HG03442 (cell line): ENCODE measurements at regions not wholly inside any gene's neighbourhood (a gene's known extent, or its start where the extent isn't known, plus 50 kb on each side); places are given as distances from the start of the nearest gene placed in this dataset.
"Not testable (repeated sequence)": the region's sequence is repeated elsewhere in the genome, so short reads cannot be mapped to it uniquely, and the experiment has no call there.

Experiments
- ATAC-seq: cut with Tn5 transposase; IDR thresholded peaks from one replicate; pipeline ENCODE4 v1.9.1; 2021; ENCODE audit warnings: mild to moderate bottlenecking, moderate library complexity; ENCODE audit not compliant: unreplicated experiment

DNA sequence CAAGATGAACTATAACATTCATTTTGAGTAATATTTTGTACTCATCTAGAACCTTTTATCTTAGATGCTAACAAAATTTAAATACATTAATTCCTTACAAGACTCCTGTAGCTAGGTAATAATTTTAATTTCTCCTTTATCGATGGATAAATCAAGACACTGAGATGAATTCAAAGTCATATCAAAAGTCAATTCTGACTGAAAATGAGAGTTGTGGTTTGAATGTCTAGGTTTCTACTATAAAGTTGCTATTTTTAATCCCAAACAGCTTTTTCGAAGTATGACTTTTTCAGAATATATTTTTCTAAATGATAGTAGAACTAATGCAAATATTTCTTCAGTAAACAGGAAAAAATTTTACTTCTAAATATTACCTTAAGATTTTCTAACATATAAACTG lies 491.7 kb upstream of the FAM174A start:
- ATAC-seq: no peak

DNA sequence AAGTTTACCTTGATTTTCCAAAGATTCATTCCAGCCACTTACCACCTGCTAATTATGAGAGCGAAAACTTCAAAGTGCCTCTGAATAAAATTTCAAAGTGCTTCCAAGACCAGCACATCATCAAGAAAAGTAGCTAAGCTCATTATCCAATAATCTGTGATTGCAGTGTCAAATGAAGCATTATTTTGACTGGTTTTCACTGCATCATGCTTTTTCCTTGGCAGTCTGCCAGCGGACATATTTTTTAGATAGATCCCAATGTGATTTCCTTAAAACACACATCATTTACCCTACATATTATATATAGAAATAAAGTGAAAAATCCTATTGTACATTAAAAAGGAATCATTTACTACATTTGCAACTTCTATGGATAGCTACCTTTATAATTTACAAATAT lies 508.6 kb upstream of the FAM174A start:
- ATAC-seq: no peak

DNA sequence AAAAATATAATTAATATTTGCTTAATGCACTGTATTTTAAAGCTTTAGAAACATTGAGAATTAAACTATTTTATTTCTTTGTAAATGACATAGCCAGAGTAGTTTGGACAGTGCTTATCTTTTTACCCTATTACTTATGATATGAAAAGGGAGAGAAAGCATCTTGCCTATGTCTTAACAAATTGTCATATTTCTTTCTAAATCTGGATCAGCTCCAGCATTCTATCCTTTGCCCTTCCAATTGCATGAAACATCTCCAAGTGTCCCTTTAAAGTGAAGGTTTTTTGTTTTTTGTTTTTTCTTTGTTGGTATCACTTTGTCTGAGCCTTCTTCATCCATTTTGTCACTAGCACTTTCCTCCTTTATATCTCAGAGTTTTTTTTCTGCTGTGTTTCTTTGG lies 511.6 kb upstream of the FAM174A start:
- no peak for ATAC-seq

DNA sequence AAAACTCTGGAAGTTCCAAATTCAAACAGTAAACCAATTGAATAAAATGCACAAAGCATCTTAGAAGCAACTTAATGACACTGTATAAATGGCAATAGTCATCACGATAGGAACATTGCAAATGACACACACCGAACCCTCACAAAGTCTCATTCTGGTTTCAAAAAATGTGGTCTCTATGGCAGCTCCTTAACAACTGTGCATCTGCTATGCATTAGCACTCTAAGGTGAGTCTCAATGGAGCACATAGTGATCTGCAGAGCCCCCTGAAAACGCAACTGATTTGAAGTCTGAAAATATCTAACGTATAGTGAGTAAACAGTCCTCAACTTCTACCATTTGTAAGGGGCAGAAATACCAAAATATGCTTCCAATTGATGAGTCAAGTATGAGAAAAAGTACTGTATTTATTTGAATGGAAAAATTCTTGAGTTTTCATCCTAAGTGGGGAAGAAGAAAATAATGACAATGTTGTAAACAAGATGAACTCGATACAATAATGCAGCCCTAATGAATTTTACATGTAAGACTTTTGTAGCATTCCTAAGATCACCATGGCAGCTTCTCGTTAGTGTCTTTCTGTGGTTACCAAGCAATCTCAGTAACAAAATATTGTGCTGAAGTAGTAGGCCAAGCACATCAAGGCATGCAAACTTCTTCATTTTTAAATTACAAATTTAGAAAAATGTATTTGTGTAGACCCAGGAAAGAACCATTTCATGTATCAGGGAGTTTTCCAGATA lies 517.5 kb upstream of the FAM174A start:
- no peak for ATAC-seq

DNA sequence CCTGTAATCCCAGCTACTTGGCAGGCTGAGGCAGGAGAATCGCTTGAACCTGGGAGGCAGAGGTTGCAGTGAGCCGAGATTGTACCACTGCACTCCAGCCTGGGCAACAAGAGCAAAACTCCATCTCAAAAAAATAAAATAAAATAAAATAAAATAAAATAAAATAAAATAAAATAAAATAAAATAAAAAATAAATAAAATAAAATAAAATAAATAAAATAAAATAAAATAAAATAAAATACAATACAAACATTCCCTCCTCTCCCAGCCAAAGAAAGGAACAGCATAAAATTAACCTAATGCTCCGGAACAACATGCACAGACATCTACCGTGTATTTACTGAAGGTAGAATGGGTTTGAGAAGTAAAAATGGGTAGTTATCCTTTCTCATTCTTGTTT lies 521.9 kb upstream of the FAM174A start:
- ATAC-seq: not testable (repeated sequence)

DNA sequence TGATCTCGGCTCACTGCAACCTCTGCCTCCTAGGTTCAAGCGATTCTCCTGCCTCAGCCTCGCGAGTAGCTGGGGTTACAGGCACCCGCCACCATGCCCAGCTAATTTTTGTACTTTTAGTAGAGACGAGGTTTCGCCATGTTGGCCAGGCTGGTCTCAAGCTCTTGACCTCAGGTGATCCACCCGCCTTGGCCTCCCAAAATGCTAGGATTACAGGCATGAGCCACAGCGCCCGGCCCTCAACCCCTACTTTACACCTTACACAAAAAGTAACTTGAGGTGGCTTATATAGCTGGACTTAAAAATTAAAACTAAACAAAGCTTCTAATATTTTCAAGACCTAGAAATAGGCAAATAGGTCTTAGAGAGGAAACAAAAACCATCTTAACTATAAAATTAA lies 524.0 kb upstream of the FAM174A start:
- ATAC-seq: not testable (repeated sequence)

DNA sequence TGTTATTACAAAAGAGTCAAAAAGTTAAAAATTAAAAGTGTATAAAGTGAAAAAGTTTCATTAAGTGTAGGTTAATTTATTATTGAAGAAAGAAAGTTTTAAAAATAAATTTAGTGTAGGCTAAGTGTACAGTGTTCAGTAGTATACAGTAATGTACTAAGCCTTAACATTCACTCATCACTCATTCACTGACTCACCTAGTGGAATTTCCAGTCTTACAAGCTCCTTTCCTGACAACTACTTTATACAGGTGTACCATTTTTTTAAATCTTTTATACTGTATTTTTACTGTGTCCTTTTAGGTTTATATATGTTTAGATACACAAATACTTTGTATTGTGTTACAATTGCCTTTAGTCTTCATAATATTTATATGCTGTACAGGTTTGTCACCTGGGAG lies 530.2 kb upstream of the FAM174A start:
- ATAC-seq: no peak

DNA sequence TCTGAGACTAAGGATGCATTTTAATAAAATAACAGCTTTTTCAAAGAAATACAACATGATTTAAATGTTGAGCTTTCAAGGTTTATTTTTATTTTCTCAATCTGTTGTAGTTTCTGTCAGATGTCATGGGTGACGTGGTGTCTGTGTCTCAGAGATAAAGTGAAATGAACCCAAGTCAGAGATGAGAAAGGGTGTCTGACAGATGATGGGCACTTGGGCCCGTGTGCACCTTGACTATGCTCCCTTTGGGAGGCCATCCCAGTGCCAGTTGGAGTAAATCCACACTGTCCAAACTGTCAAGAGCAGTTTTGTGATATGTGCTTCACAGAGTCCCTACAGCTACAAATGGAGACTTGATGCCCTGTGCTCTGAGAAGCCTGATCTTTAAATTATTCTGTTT lies 536.9 kb upstream of the FAM174A start:
- ATAC-seq: no peak

DNA sequence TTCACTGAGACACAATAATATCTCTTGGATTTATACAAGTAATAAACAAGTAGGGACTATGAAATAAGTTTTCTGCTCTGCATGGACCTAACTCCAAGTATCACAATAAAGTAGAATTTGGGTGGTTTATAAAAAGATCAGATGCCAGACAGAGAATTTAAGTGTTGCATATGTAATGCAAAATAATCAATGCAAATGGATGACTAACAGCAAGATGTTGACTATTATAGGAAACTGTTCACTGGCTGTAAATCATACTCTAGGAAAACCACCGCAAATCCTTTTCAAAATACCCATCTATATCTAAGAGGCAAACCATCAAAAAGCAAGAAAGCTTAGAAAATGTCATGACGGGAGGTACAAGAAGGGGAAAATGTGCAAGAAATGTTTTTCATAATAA lies 539.8 kb upstream of the FAM174A start:
- ATAC-seq: no peak

DNA sequence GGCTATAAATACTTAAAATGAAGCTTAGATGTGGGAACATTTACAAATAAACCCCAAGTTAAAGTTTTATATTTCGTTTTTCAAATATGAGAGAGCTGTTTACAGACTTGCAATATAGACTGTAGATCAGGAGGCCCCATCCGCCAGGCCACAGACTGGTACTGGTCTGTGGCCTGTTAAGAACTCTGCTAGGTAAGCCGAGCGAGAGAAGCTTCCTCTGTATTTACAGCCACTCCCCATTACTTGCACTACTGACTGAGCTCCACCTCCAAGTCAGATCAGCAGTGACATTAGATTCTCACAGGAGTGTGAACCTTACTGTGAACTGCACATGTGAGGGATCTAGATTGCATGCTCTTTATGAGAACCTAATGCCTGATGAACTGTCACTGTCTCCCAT lies 561.4 kb upstream of the FAM174A start:
- ATAC-seq: no peak

DNA sequence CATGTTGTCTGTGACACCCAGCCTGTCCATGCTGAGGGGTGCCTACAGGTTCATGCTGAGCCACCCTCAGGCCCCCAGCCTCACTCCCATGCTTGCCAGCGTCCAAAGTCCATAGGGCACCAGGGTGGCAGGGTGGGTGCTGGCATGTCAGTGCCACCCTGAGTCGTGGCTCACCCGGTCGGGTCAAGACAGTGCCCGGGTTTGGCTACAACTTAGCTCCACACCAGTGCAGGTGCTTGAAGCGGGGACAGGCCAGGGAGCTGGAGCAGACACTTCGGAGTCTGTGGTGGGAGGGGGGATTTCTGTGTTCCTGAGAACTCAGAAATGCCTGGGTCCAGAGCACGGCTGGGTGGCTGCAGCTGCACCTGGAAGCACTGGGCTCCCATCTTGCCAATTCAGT lies 579.2 kb upstream of the FAM174A start:
- ATAC-seq: no peak

DNA sequence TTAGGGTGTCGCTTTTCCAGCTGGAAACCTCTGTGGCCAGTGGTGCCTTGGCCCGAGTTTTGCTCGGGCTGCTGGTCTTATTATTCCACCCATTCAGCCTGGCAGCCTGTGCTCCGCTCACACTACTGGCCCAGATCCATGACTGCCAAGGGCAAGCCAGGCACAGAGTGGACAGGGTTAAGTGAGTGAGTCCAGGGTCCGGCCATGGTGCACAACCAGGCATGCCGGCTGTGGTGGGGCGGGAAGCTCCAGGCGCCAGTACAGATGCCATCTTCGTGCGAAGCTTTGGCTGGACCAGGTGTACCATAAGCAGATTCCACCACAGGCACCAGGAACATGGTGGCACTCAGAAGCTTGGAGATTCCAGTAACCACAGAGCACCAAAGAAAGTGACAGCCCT lies 580.2 kb upstream of the FAM174A start:
- no peak for ATAC-seq

DNA sequence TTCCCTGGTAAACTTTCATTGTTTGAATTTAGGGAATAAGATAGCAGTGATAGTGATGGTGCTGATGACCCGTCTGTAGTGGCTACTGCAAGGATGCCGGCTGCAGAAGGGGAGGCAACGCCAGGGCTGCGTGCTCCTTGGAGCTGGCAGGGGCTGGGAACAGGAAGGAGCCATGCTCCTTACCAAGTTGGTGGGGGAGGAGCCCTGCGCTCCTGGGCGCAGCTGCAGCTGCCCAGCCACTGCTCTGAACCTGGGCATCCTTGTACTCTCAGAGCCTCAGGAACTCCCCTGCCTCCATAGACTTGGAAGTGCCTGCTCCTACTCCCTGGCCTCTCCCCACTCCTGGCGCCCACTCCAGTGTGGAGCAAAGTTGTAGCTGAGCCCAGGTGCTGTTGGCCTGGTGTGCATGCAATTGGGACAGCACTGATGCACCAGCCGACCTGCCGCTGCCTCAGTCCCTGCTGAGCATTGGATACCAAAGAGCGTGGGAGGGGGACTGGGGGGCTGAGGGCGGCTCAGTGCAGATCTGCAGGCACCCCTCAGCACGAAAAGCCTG lies 585.1 kb upstream of the FAM174A start:
- ATAC-seq: no peak

DNA sequence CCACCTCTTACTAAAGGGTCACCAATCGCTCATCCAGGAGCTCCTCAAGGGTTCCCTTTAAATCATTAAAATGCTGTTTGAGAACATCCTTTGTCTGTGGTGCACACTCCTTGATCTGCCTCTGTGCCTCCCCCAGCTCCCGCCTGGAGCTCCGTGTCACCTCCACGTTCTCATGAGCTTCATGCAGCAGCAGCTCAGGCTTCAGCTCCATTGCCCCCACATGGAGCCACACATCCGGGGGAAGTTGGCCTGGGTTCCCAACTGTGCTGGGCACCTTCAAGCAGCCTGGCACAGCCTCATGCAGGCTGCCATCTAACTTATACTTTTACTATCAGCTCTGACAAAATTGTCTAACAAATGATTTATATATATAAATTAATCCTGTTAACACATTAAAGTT lies 585.8 kb upstream of the FAM174A start:
- no peak for ATAC-seq

DNA sequence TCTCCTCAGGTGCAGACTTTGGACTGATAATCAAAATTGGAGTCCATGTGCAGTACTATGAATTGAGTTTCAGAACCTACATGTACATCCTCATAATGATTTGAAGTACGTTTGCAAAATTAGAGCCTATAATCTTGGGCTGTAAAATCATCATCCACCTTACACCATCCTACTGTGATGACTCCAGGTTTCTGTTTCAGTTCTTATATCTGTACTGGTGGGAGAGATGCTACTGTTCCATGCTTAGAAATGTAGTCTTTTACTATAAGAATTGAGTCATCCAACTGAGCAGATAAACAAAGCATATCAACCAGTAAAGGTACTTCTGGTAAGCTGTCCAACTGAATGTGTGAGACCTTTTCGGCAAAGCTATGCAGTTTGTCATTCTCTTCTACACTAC lies 586.3 kb upstream of the FAM174A start:
- no peak for ATAC-seq

DNA sequence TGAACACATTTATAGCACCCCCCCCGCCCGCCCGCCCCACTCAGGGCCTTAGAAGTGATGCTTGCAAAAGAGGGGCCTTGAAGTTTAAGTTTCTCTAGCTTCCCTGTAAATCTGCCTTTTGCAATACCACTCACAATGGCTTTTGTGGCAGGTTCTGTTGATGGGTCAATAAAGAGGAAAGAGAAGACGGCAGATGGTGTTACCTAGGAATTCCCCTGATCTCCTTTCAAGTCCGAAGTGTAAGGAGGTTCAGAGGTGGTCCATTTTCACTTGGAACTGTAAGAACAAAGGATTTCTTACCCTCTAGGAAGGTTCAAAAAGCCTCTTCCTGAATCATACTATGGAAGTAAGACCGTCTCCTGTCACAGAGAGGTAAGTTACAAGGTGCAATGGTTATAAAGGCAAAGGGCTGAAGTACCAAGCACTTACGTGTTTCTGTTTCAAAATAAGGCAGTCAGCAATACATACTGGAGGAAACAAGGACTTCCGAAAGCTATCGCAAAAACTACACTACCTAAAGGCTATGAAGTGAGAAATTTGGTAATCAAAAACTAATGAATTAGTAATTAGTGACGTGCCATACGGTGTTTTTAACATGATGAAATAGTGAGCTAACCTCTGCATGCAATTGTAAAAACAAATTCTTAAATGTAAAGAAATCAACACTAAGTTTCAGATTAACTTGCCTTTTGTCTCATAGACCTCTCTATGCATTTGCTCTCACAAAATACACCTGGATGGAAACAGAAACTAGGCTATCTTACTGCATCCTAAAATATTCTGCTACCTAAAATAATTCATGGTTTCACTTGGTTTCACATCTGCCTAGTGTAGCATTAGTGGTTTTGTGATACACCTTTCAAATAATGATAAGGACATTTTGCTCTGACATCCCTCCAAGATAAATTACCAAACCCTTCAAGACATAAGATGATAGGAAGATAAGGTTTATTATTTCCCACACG lies 589.4 kb upstream of the FAM174A start:
- no peak for ATAC-seq

DNA sequence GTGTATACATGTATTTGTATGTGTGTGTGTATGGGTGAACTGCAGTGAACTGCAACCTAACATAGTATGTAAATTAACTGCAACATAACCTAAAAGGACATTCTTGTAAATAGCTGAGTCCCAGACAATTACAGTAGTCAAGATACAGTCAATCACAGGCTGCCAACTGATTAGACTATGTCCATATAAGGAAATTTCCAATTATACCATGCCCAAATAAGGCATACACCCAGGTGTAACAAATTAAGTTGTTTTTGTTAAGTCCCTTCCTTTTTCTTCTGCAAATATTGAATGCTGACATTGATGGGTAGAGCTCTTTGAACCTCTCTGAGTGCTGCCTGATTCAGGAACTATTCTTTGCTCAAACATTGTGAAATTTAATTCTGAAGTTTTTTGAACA lies 594.6 kb upstream of the FAM174A start:
- no peak for ATAC-seq

DNA sequence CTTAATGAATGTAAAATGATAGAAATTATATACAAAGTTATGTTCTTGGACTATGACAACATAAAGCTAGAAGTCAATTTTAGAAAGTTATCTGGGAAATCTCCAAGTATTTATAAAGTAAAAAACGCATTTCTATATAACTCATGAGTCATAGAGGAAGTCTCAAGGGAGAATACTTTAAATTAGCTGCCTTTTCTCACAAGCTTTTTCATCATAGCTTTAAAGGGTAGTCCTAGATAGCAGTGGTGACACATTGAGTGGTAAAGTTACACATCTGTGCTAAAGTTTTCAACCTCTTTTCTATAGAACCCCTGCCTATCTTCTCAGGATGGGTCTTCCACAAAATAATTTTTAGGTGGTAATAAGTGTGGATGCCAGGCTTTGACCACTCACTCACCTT lies 598.3 kb upstream of the FAM174A start:
- no peak for ATAC-seq

DNA sequence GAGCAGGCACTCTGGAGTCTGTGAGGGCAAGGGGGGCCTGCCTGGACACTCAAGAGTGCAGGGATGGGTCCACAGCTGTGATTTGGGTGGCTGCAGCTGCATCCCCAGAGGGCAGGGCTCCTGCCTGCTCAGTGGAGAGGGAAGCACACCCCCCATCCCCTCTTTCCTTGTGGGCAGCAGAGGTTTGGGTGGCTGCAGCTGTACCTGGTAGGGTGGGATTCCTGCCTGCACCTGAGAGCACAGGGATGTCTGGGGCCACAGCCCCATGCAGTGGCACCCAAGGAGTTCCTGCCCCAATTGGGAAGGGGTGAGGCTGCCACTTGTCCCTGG lies 605.4 kb upstream of the FAM174A start:
- no peak for ATAC-seq

DNA sequence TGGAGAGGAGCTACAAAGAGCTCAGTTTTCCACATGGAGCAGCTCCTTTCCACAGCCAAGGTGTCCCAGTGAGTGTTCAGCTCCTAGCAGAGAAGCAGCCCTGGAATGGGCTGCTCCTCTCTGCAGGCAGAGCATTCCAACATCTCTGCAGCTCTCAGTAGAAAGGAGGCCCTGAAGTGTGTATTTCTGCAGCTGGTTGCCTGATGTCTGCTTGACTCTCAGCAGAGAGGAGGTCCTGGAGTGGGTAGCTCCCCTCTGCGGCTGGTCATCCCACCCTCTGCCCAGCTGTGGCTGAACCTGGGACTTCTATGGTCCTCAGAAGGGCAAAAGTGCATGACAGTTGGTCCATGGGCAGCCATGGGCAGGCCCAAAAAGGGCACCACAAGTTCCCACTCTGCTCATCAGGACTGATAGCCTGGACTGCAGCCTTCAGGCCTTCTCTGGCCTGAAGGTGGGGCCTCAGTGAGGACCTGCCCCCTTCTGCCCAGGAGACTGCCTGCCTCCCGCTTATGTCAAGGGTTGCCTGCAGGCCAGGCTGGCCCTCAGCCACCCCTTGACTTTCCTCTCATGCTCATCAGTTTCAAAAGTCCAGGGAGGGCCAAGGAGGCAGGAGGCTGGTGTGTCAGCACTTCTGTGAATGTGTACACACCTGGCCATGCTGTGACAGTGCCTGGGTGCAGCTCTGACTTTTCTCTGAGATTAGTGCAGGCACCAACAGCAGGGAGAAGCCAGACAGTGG lies 605.9 kb upstream of the FAM174A start:
- ATAC-seq: no peak

DNA sequence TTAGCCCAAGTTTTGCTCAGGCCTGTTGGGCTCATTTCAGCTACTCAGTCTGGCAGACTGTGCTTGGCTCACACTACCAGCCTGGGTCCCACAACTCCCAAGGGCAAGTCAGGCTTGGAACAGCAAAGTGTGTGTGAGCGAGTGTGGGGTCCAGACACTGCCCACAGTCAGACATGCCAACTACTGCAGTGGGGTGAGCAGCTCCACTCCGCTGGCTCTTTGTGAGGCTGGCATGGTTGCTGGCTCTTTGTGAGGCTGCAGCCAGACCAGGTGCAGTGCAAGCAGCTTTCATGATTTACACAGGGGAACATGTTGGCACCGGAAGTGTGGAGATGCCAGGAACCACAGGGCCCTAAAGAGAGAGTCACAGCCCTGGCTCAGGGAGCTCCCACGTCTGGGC lies 606.7 kb upstream of the FAM174A start:
- no peak for ATAC-seq
